HUDEP-2 (cell line): ENCODE measurements at regions not wholly inside any gene's neighbourhood (a gene's known extent, or its start where the extent isn't known, plus 50 kb on each side); places are given as distances from the start of the nearest gene placed in this dataset.

Source experiments
- DNase-seq, 76 experiments: peaks; one replicate each; lab custom pipeline; 2025; ENCODE audit not compliant: unreplicated experiment in 76 of 76; lab: John Stamatoyannopoulos, UW

DNA sequence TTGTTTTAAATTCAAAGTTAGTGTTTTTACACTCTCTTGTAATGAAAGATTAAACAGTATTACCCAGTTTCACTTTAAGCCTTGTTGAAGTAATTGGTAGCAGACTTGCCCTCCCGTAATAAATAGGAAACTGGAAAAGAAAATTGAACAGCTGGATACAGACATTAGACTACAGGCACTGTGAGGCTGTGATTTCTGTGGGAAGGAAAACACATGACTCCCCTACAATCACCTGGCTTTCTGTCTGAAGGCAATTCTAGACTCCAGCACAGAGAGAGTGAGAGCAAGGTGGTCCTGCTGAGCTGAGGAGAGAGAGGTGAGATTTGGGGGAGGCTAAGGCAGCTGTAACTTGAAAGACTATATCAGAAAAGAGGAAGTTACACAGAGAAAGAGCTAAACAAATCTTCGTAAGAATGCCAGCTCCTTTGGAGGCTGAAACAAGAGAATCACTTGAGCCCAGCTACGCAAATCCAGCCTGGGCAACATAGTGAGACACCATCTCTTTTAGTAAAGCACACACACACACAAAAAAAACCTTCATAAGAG, 57.8 kb upstream of the CDYL2 start:
- no peak for DNase-seq
